Glutamatergic neuron (in vitro differentiated cells): ENCODE measurements at regions not wholly inside any gene's neighbourhood (a gene's known extent, or its start where the extent isn't known, plus 50 kb on each side); places are given as distances from the start of the nearest gene placed in this dataset.

Experiments
- DNase-seq: peaks from one replicate; pipeline ENCODE4 v3.0.0; 2022
- H3K27ac Mint-ChIP-seq: one replicate; pipeline ENCODE4 v1.8.0; 2020; ENCODE audit warnings: mild to moderate bottlenecking, mixed read lengths, inconsistent platforms; ENCODE audit not compliant: unreplicated experiment
- H3K27me3 Mint-ChIP-seq: one replicate; pipeline ENCODE4 v1.8.0; 2020; ENCODE audit warnings: mild to moderate bottlenecking, moderate library complexity, mixed read lengths, inconsistent platforms; ENCODE audit not compliant: unreplicated experiment
- H3K36me3 Mint-ChIP-seq: one replicate; pipeline ENCODE4 v1.8.0; 2020; ENCODE audit warnings: mild to moderate bottlenecking, mixed read lengths, inconsistent platforms; ENCODE audit not compliant: unreplicated experiment
- H3K4me1 Mint-ChIP-seq: one replicate; pipeline ENCODE4 v1.8.0; 2020; ENCODE audit warnings: mild to moderate bottlenecking, low read depth, mixed read lengths, inconsistent platforms; ENCODE audit not compliant: unreplicated experiment
- H3K4me3 Mint-ChIP-seq: one replicate; pipeline ENCODE4 v1.8.0; 2020; ENCODE audit warnings: mild to moderate bottlenecking, mixed read lengths, inconsistent platforms; ENCODE audit not compliant: unreplicated experiment
- H3K9me3 Mint-ChIP-seq: one replicate; pipeline ENCODE4 v1.8.0; 2020; ENCODE audit warnings: mild to moderate bottlenecking, moderate library complexity, mixed read lengths, inconsistent platforms; ENCODE audit not compliant: unreplicated experiment
- TF ChIP-seq, protein P1 (sequence below): fragments of 200-600 bp; sonication (generic); IDR thresholded peaks from one replicate; pipeline ENCODE4 v1.5.0; 2021; ENCODE audit not compliant: partially characterized antibody, unreplicated experiment

- TF ChIP-seq, protein P1, sequence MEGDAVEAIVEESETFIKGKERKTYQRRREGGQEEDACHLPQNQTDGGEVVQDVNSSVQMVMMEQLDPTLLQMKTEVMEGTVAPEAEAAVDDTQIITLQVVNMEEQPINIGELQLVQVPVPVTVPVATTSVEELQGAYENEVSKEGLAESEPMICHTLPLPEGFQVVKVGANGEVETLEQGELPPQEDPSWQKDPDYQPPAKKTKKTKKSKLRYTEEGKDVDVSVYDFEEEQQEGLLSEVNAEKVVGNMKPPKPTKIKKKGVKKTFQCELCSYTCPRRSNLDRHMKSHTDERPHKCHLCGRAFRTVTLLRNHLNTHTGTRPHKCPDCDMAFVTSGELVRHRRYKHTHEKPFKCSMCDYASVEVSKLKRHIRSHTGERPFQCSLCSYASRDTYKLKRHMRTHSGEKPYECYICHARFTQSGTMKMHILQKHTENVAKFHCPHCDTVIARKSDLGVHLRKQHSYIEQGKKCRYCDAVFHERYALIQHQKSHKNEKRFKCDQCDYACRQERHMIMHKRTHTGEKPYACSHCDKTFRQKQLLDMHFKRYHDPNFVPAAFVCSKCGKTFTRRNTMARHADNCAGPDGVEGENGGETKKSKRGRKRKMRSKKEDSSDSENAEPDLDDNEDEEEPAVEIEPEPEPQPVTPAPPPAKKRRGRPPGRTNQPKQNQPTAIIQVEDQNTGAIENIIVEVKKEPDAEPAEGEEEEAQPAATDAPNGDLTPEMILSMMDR, result no peak
- no peaks in the 10 kb centered on the region for H3K4me1 Mint-ChIP-seq
Measured at GRCh38 chr14:28280530-28280929, 486.1 kb upstream of the FOXG1 start.

GRCh38 chr14:28280997-28281598 lies 485.5 kb upstream of the FOXG1 start:
- no peak for DNase-seq
- no peak overlapping the region for H3K4me3 Mint-ChIP-seq
- H3K9me3 Mint-ChIP-seq, result no peaks in the 10 kb centered on the region
- H3K4me1 Mint-ChIP-seq, result no peaks in the 10 kb centered on the region
- no peaks in the 10 kb centered on the region for H3K36me3 Mint-ChIP-seq
- TF ChIP-seq, protein P1, result no peak
- no peak overlapping the region for H3K27ac Mint-ChIP-seq
- H3K27me3 Mint-ChIP-seq, result no peaks in the 10 kb centered on the region

More at GRCh38 chr14:28280530-28280929, 486.1 kb upstream of the FOXG1 start:
- Mint-ChIP-seq H3K27me3 (no peaks in the 10 kb centered on the region), H3K27ac (no peak overlapping the region), H3K36me3 (no peaks in the 10 kb centered on the region), H3K9me3 (no peaks in the 10 kb centered on the region), H3K4me3 (no peak overlapping the region)
- no peak for DNase-seq

- TF ChIP-seq, protein P1, result no peak
- H3K36me3 Mint-ChIP-seq, result peaks cover 2% of the 10 kb centered on the region
- no peak for DNase-seq
- no peaks in the 10 kb centered on the region for H3K9me3 Mint-ChIP-seq
- H3K27me3 Mint-ChIP-seq, result no peaks in the 10 kb centered on the region
- no peak overlapping the region for H3K4me3 Mint-ChIP-seq
- H3K4me1 Mint-ChIP-seq, result no peaks in the 10 kb centered on the region
- no peak overlapping the region for H3K27ac Mint-ChIP-seq
Measured at GRCh38 chr14:28284546-28285300, 481.9 kb upstream of the FOXG1 start.

- H3K4me3 Mint-ChIP-seq, result no peak overlapping the region
- H3K27ac Mint-ChIP-seq, result no peak overlapping the region
- no peaks in the 10 kb centered on the region for H3K9me3 Mint-ChIP-seq
- peaks cover 10% of the 10 kb centered on the region for H3K36me3 Mint-ChIP-seq
- DNase-seq, result no peak
- H3K27me3 Mint-ChIP-seq, result peaks cover 3% of the 10 kb centered on the region
- H3K4me1 Mint-ChIP-seq, result no peaks in the 10 kb centered on the region
- TF ChIP-seq, protein P1, result peak; percentile 46
Measured at GRCh38 chr14:28294834-28295440, 471.6 kb upstream of the FOXG1 start.

DNA sequence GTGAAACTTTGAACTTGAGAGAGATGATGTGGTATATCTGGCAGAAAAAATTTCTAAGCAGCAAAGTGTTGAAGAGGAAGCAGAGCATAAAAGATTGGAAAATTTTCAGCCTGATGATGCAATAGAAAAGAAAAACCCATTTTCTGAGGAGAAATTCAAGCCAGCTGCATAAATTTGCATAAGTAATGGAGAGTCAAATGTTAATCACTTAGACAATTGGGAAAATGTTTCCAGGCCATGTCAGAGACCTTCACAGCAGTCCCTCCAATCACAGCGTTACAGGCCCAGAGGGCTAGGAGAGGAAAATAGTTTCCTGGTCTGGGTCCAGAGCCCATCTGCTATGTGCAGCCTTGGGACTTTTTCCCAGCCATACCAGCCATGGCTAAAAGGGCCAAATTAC lies 469.0 kb upstream of the FOXG1 start:
- TF ChIP-seq, protein P1, result no peak
- Mint-ChIP-seq H3K9me3 (no peaks in the 10 kb centered on the region), H3K4me1 (no peaks in the 10 kb centered on the region), H3K27ac (no peak overlapping the region), H3K36me3 (peaks cover 9% of the 10 kb centered on the region), H3K27me3 (peaks cover 1% of the 10 kb centered on the region), H3K4me3 (no peak overlapping the region)
- DNase-seq, result no peak
